ENCODE measurements at regions not wholly inside any gene's neighbourhood (a gene's known extent, or its start where the extent isn't known, plus 50 kb on each side); places are given as distances from the start of the nearest gene placed in this dataset.

DNA sequence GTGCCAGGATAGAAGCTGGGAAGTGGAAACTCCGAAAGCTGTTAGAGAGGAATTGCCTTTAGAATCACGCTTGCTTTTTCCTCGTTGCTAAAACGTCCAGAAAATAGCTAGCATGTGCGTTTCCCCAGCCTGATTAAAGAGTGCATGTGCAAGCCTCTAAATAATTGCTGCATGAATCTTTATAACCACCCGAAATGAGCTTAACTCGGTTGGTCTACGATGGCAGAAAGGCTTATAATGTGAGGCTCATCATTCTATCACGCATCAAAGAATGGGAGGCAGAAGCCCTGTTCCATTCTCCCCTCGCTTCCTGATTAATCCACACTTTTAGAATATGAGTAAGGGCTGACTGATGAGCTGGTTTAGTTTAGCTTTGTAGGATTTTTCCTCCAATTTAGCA, 394.6 kb upstream of the WWC1 start:
- Histone ChIP-seq H3K4me1 (ENCODE audit: insufficient read depth, low read length) (no peaks in the 10 kb centered on the region), H3K36me3 (ENCODE audit: insufficient read depth, low read length) (no peaks in the 10 kb centered on the region), H3K27ac (ENCODE audit: low read depth, low read length) (no peak overlapping the region), H3K27me3 (ENCODE audit: insufficient read depth, low read length) (no peaks in the 10 kb centered on the region), H3K9me3 (ENCODE audit: control insufficient read depth in 1 of 2, low read length in 2 of 2) (no peaks in the 10 kb centered on the region), H3K4me3 (ENCODE audit: low read length in 2 of 2) (no peak overlapping the region)
- ChIA-PET CTCF (ENCODE audit: partially characterized antibody) (interaction anchor here (1.4 kb wide), 1 partner anchor 9 kb away, joined by 4 read pairs; no protein-coding TSS in a partner anchor), POLR2A (ENCODE audit: partially characterized antibody) (no interaction called here)
- no peaks in the 10 kb centered on the region for H3K4me1 Mint-ChIP-seq
- DNase-seq = no peak
- H3K4me3 Mint-ChIP-seq = no peak overlapping the region
- H3K9me3 Mint-ChIP-seq = peaks cover 0 to 8% (median 3%) of the 10 kb centered on the region in 8 donors
- peaks cover 0 to 2% of the 10 kb centered on the region in 2 donors for H3K27me3 Mint-ChIP-seq
- H3K36me3 Mint-ChIP-seq = no peaks in the 10 kb centered on the region
- H3K27ac Mint-ChIP-seq = no peak overlapping the region
- intact Hi-C loops (cut with micrococcal nuclease) = no loop called here

DNA sequence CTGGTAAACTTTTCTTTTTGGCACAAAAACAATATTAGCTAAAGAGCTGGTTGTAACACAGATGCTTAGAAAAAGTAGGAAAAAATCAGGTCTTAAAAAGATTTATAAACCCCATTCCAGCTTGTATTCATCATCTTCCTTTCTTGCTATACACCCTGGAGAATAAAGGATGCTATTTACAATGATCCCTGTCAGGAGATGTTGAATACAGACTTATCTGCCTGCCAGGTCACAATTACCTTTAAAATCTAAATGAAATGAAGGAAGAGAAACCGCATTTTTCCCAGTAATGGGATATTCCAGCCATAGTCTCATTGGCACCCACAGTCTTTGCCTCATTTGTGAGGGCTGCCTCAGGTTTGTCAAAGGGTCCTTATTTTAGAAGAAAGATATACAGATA, 394.1 kb upstream of the WWC1 start:
- no peaks in the 10 kb centered on the region for H3K36me3 ChIP-seq (ENCODE audit: insufficient read depth, low read length)
- no peak overlapping the region for H3K4me3 Mint-ChIP-seq
- no peak overlapping the region for H3K27ac ChIP-seq (ENCODE audit: low read depth, low read length)
- ChIA-PET POLR2A (ENCODE audit: partially characterized antibody) (no interaction called here), CTCF (ENCODE audit: partially characterized antibody) (interaction anchor here (1.4 kb wide), 1 partner anchor 9 kb away, joined by 4 read pairs; no protein-coding TSS in a partner anchor)
- H3K9me3 ChIP-seq (ENCODE audit: control insufficient read depth in 1 of 2, low read length in 2 of 2) = no peaks in the 10 kb centered on the region
- no peak overlapping the region for H3K4me3 ChIP-seq (ENCODE audit: low read length in 2 of 2)
- no peak overlapping the region for H3K27ac Mint-ChIP-seq
- H3K27me3 ChIP-seq (ENCODE audit: insufficient read depth, low read length) = no peaks in the 10 kb centered on the region
- no peaks in the 10 kb centered on the region for H3K4me1 ChIP-seq (ENCODE audit: insufficient read depth, low read length)
- H3K9me3 Mint-ChIP-seq = peaks cover 0 to 8% (median 3%) of the 10 kb centered on the region in 8 donors
- no peaks in the 10 kb centered on the region for H3K36me3 Mint-ChIP-seq
- DNase-seq = no peak
- no peaks in the 10 kb centered on the region for H3K4me1 Mint-ChIP-seq
- intact Hi-C loops (cut with micrococcal nuclease) = no loop called here
- peaks cover 0 to 2% of the 10 kb centered on the region in 2 donors for H3K27me3 Mint-ChIP-seq

DNA sequence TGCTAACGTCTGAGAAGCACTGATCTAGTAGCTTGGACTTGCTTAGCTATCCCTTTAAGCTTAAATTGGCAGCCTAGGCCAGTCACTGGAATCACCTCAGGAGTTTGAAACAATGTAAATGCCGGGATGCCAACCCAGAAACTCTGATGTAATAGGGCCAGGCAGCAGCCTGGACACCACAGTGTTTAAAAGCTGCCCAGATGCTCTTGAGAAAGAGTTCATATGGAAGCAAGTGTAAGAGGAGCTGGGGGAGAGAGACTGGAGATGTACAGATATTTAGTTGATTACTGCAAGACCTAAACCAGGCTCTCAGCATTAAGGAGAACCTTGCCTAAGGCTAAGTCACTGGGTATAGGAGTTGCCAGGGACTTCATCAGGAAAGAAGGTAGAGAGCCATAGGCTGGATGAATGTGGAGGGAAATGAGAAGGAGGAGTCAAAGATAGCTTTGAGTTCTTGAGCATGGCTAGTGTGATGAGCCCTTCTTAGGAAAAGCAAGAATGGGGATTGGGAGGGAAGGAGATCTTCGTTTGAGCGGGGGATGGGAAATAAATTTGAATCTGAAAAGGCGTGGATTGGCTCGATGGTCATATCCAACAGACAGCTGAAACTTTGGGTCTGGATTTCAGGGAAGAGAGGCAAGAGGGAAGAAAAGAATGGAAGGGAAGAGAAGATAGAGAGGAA, 392.9 kb upstream of the WWC1 start:
- H3K9me3 ChIP-seq (ENCODE audit: control insufficient read depth in 1 of 2, low read length in 2 of 2) = no peaks in the 10 kb centered on the region
- no peaks in the 10 kb centered on the region for H3K27me3 ChIP-seq (ENCODE audit: insufficient read depth, low read length)
- intact Hi-C loops (cut with micrococcal nuclease) = no loop called here
- no peak overlapping the region for H3K4me3 ChIP-seq (ENCODE audit: low read length in 2 of 2)
- no peak overlapping the region for H3K27ac Mint-ChIP-seq
- H3K36me3 Mint-ChIP-seq = no peaks in the 10 kb centered on the region
- H3K36me3 ChIP-seq (ENCODE audit: insufficient read depth, low read length) = no peaks in the 10 kb centered on the region
- H3K9me3 Mint-ChIP-seq = peaks cover 0 to 8% (median 3%) of the 10 kb centered on the region in 8 donors
- ChIA-PET CTCF (ENCODE audit: partially characterized antibody) (interaction anchor here (1.0 kb wide), 1 partner anchor 175 kb away, joined by 3 read pairs; no protein-coding TSS in a partner anchor), POLR2A (ENCODE audit: partially characterized antibody) (no interaction called here)
- no peak overlapping the region for H3K4me3 Mint-ChIP-seq
- H3K4me1 Mint-ChIP-seq = no peaks in the 10 kb centered on the region
- H3K4me1 ChIP-seq (ENCODE audit: insufficient read depth, low read length) = no peaks in the 10 kb centered on the region
- DNase-seq = no peak
- H3K27me3 Mint-ChIP-seq = peaks cover 0 to 2% of the 10 kb centered on the region in 2 donors
- H3K27ac ChIP-seq (ENCODE audit: low read depth, low read length) = no peak overlapping the region

DNA sequence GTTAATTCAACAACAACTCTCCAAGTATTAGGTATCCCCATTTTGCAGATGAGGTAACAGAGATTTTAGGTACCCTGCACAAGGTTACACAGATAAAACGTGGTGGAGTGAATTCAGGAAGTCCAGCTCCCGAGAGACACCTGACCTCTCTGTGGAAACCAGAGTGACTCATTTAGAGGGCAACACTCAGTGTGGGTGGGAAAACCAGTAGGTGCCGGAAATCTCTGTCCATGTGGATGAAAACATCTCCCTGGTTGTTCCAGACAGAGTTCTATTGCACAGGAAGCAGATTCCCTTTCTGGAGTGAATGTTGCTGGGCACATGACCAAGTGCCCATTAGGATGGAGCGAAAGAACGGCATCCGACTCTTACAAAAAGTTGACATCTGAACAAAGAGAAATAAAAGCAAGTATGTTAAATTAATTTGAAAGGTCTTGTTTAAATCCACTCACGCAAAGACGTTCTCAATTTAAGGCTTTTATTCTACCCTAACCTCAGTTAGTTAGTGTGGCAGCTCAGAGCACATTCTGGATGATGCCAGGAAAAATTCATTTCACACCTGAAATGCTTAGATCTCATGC, 391.9 kb upstream of the WWC1 start:
- peaks cover 0 to 4% (median 2%) of the 10 kb centered on the region in 8 donors for H3K9me3 Mint-ChIP-seq
- Histone ChIP-seq H3K27ac (ENCODE audit: low read depth, low read length) (no peak overlapping the region), H3K9me3 (ENCODE audit: control insufficient read depth in 1 of 2, low read length in 2 of 2) (no peaks in the 10 kb centered on the region), H3K4me1 (ENCODE audit: insufficient read depth, low read length) (no peaks in the 10 kb centered on the region), H3K4me3 (ENCODE audit: low read length in 2 of 2) (no peak overlapping the region), H3K36me3 (ENCODE audit: insufficient read depth, low read length) (no peaks in the 10 kb centered on the region), H3K27me3 (ENCODE audit: insufficient read depth, low read length) (no peaks in the 10 kb centered on the region)
- DNase-seq = no peak
- POLR2A ChIA-PET (ENCODE audit: partially characterized antibody) = no interaction called here
- intact Hi-C loops (cut with micrococcal nuclease) = no loop called here
- H3K27ac Mint-ChIP-seq = no peak overlapping the region
- H3K36me3 Mint-ChIP-seq = no peaks in the 10 kb centered on the region
- H3K4me3 Mint-ChIP-seq = no peak overlapping the region
- H3K4me1 Mint-ChIP-seq = no peaks in the 10 kb centered on the region
- CTCF ChIA-PET (ENCODE audit: partially characterized antibody) = no interaction called here
- H3K27me3 Mint-ChIP-seq = peaks cover 0 to 2% of the 10 kb centered on the region in 2 donors

DNA sequence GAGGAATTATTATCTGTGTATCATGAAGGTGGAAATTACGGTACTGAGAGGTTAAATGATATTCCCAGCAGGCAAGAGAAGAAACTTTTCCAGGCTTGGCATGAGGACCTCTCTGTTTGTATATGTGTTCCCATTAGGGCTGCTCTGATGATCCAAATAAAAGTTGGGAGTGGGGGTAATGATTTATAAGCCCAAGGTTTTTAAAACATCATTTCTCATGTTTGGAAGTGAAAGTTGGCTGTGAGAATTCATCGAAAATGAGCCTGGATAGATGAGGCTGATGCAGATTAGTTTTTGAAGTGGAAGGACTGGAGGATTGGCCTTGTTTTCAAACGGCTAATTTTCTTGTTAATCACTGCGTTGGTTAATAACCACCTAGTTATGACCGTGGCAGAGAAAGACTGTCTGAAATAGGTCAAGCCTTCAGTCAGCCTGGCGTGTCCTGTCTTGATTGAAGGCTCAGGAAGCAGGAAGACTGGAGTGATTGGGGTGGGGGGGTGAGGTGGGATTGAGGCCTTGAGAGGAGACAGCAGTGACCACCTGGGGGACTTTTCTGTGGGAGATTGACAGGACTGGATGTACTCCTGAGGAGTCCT, 391.0 kb upstream of the WWC1 start:
- no peak overlapping the region for H3K27ac ChIP-seq (ENCODE audit: low read depth, low read length)
- no peaks in the 10 kb centered on the region for H3K4me1 Mint-ChIP-seq
- POLR2A ChIA-PET (ENCODE audit: partially characterized antibody) = no interaction called here
- H3K27me3 ChIP-seq (ENCODE audit: insufficient read depth, low read length) = no peaks in the 10 kb centered on the region
- CTCF ChIA-PET (ENCODE audit: partially characterized antibody) = no interaction called here
- no peaks in the 10 kb centered on the region for H3K36me3 ChIP-seq (ENCODE audit: insufficient read depth, low read length)
- peaks cover 0 to 2% of the 10 kb centered on the region in 2 donors for H3K27me3 Mint-ChIP-seq
- no peak overlapping the region for H3K4me3 ChIP-seq (ENCODE audit: low read length in 2 of 2)
- no peak for DNase-seq
- H3K9me3 Mint-ChIP-seq = peaks cover 0 to 3% (median 0%) of the 10 kb centered on the region in 8 donors
- intact Hi-C loops (cut with micrococcal nuclease) = no loop called here
- H3K27ac Mint-ChIP-seq = no peak overlapping the region
- H3K36me3 Mint-ChIP-seq = no peaks in the 10 kb centered on the region
- no peaks in the 10 kb centered on the region for H3K4me1 ChIP-seq (ENCODE audit: insufficient read depth, low read length)
- no peaks in the 10 kb centered on the region for H3K9me3 ChIP-seq (ENCODE audit: control insufficient read depth in 1 of 2, low read length in 2 of 2)
- H3K4me3 Mint-ChIP-seq = no peak overlapping the region

DNA sequence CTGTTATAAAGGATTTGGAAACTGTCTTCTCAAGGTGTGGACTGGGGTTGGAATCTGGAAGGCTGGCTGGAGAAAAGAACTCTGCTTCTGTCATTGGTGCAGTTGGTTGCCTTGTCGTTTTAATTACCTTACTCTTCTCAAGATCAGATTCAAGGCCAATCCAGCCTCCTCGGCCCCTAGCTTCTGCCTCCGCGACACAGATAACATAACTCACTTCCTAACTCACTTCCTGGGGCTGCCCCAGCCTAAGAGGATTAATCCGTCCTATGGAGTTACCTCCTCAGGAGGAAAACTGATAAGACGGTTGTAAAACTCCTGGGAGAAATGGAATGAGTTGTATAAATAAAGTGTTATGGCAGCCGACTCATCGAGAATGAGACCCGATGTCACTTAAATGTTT, 389.1 kb upstream of the WWC1 start:
- Histone ChIP-seq H3K9me3 (ENCODE audit: control insufficient read depth in 1 of 2, low read length in 2 of 2) (no peaks in the 10 kb centered on the region), H3K27me3 (ENCODE audit: insufficient read depth, low read length) (no peaks in the 10 kb centered on the region), H3K27ac (ENCODE audit: low read depth, low read length) (no peak overlapping the region), H3K36me3 (ENCODE audit: insufficient read depth, low read length) (no peaks in the 10 kb centered on the region), H3K4me1 (ENCODE audit: insufficient read depth, low read length) (no peaks in the 10 kb centered on the region), H3K4me3 (ENCODE audit: low read length in 2 of 2) (no peak overlapping the region)
- Mint-ChIP-seq H3K4me3 (no peak overlapping the region), H3K27ac (no peak overlapping the region), H3K4me1 (no peaks in the 10 kb centered on the region), H3K9me3 (peaks cover 0 to 1% (median 0%) of the 10 kb centered on the region in 8 donors), H3K36me3 (no peaks in the 10 kb centered on the region), H3K27me3 (no peaks in the 10 kb centered on the region)
- POLR2A ChIA-PET (ENCODE audit: partially characterized antibody) = no interaction called here
- intact Hi-C loops (cut with micrococcal nuclease) = no loop called here
- DNase-seq = no peak
- CTCF ChIA-PET (ENCODE audit: partially characterized antibody) = no interaction called here

DNA sequence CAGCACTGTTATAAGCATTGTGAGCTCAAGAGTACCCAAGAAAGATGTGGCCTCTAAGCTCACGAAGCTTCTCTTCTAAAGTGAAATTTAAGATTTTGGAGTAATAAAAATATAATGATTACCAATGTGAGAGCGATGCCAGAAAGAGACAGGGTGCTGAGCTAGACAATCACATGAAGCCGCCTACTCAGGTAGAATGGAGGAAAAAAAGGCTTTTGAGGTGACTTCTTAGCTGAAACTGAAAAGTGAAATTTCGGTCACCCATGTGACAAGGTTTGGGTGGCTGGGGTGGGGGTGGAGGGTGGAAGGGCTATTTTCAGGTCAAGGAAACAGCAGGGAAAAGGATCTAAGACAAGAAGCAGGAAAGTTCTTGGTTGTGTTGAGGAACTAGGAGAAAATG, 388.2 kb upstream of the WWC1 start:
- H3K36me3 ChIP-seq (ENCODE audit: insufficient read depth, low read length) = no peaks in the 10 kb centered on the region
- H3K4me3 ChIP-seq (ENCODE audit: low read length in 2 of 2) = no peak overlapping the region
- H3K4me1 ChIP-seq (ENCODE audit: insufficient read depth, low read length) = no peaks in the 10 kb centered on the region
- CTCF ChIA-PET (ENCODE audit: partially characterized antibody) = no interaction called here
- Mint-ChIP-seq H3K27ac (no peak overlapping the region), H3K36me3 (no peaks in the 10 kb centered on the region), H3K4me3 (no peak overlapping the region), H3K9me3 (peaks cover 0 to 1% (median 0%) of the 10 kb centered on the region in 8 donors), H3K27me3 (no peaks in the 10 kb centered on the region), H3K4me1 (no peaks in the 10 kb centered on the region)
- intact Hi-C loops (cut with micrococcal nuclease) = no loop called here
- DNase-seq = no peak
- H3K27ac ChIP-seq (ENCODE audit: low read depth, low read length) = no peak overlapping the region
- no peaks in the 10 kb centered on the region for H3K27me3 ChIP-seq (ENCODE audit: insufficient read depth, low read length)
- no peaks in the 10 kb centered on the region for H3K9me3 ChIP-seq (ENCODE audit: control insufficient read depth in 1 of 2, low read length in 2 of 2)
- POLR2A ChIA-PET (ENCODE audit: partially characterized antibody) = no interaction called here

All from CD4-positive, alpha-beta memory T cell (primary cell).